Stimulated activated effector memory CD8-positive, alpha-beta T cell treated with anti-CD3 and anti-CD28 coated beads, Interleukin-12 subunit alpha, Interleukin-12 subunit beta, amount 100 ng/mL, for 72 hours (primary cell): ENCODE measurements at regions not wholly inside any gene's neighbourhood (a gene's known extent, or its start where the extent isn't known, plus 50 kb on each side); places are given as distances from the start of the nearest gene placed in this dataset.
A peak's percentile ranks its signal among the peaks of the same experiment; 100 is the strongest.

Experiments
- ATAC-seq: fragments of 150-1000 bp; cut with Tn5 transposase; 2 replicates; pipeline ENCODE4 v1.10.0; 2021
- DNase-seq, 2 donors: peaks; one replicate each; pipeline ENCODE4 v3.0.0; 2021 to 2022; ENCODE audit warnings: low spot score in 2 of 2
- H3K27ac Mint-ChIP-seq: one replicate; pipeline ENCODE4 v1.8.0; 2022; ENCODE audit warnings: mild to moderate bottlenecking, mixed read lengths
- H3K36me3 Mint-ChIP-seq: one replicate; pipeline ENCODE4 v1.8.0; 2022; ENCODE audit warnings: mild to moderate bottlenecking, mixed read lengths
- H3K4me1 Mint-ChIP-seq: one replicate; pipeline ENCODE4 v1.8.0; 2022; ENCODE audit warnings: mixed read lengths
- H3K4me3 Mint-ChIP-seq: one replicate; pipeline ENCODE4 v1.8.0; 2022; ENCODE audit warnings: mild to moderate bottlenecking, mixed read lengths
- H3K9me3 Mint-ChIP-seq: one replicate; pipeline ENCODE4 v1.8.0; 2022; ENCODE audit warnings: mixed read lengths

DNA sequence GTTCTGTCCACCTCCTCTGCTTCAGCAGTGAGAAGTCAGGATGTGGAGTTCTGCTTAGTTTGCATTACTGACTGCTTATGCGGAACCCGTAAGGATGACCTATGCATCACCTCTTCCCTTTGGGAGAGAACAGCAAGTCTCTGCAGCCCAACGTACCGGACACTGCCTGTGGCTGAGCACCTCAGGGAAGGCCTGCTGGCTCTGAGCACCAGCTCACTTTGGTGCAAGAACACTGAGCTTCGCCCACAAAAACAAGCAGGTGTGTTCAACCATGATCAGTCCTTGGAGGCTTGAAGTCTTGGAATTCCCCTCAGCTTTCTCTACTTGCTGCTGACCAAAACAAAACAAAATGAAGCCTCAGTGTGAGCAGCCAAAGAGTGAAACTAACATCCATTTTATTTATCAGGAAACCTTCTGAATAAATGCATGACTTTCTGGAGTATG is 52.7 kb upstream of the NCK2 start:
- peak in 1 of 2 donors; percentile 12 for DNase-seq
- Mint-ChIP-seq H3K27ac (no peak overlapping the region), H3K4me3 (no peak overlapping the region), H3K4me1 (no peaks in the 10 kb centered on the region), H3K36me3 (no peaks in the 10 kb centered on the region), H3K9me3 (no peaks in the 10 kb centered on the region)
- no peak for ATAC-seq

DNA sequence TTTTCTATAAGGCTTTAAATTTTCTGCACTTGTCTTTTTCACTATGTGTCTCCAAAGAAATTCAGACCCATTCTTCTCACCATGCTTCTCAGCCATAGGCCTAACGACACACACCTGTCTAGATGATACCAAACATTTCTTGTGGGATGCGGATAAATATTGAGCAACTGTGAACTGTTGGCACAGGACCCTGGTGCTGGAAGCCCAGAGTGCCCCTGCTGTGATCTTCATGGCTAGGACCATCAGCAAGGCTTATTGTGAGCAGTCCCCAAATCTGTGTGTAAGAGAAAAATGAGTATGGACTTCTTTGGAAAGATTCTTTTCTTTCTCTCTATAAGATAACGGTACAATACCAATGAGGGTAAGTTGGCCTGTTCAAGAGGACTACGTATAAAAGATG is 54.1 kb upstream of the NCK2 start:
- ATAC-seq (no peak), DNase-seq (peak in 1 of 2 donors; percentile 10)
- no peak overlapping the region for H3K27ac Mint-ChIP-seq
- H3K4me1 Mint-ChIP-seq, result no peaks in the 10 kb centered on the region
- no peak overlapping the region for H3K4me3 Mint-ChIP-seq
- no peaks in the 10 kb centered on the region for H3K36me3 Mint-ChIP-seq
- H3K9me3 Mint-ChIP-seq, result no peaks in the 10 kb centered on the region

DNA sequence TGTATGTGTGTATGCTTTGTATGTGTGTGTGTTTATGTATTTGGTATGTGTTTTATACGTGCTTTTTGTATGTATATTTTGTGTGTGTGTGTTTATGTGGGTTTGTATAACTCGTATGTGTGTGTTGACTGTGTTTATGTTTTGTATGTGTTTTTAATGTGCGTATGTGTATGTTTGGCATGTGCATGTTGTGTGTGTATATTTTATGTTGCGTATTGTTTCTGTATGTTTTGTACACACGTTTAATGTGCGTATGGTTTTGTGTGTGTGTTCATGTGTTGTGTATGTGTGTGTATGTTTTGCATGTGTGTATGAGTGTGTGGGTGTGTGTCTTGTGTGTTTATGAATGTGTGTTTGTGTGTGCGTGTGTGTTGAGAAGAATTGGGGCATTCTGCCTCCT is 55.2 kb upstream of the NCK2 start:
- Mint-ChIP-seq H3K36me3 (no peaks in the 10 kb centered on the region), H3K9me3 (no peaks in the 10 kb centered on the region), H3K27ac (no peak overlapping the region), H3K4me3 (no peak overlapping the region), H3K4me1 (no peaks in the 10 kb centered on the region)
- DNase-seq (no peak), ATAC-seq (no peak)

DNA sequence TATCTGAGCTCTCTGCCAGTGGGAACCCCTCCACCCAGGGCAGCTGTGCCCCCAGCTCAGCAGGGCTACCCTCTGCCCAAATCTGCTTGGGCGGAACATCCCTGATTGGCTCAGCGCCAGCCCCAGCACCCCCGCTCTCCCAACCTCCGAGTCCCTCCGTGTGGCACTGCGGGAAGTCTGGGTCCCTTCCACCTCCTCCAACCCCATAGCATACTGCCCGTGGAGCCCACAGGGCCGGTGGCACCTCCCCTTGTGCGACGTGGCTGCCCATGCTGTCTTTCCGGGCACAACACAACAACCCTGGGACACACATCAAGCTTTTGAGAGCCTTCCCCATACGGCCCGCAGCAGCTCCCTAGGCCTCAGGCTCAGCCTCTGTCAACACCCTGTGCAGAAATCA is 55.8 kb upstream of the NCK2 start:
- peak in 1 of 2 donors; percentile 38 for DNase-seq
- Mint-ChIP-seq H3K9me3 (no peaks in the 10 kb centered on the region), H3K4me1 (no peaks in the 10 kb centered on the region), H3K27ac (no peak overlapping the region), H3K36me3 (no peaks in the 10 kb centered on the region), H3K4me3 (no peak overlapping the region)
- no peak for ATAC-seq

DNA sequence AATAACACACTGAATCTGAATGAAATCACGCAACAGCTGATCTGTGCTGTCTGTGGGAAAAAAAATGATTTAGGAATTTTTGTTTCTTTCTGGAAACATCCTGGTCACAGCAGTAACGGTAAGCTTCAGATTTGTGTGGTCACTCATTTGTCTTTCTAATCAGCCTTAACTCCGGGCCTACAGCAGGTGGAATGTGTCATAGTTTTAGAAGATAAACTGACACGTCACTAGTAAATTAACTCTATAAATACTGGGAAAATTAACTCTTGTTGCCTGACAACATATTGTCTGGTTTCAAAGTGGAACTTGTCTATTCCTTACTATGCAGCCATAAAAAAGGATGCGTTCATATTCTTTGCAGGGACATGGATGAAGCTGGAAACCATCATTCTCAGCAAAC is 58.1 kb upstream of the NCK2 start:
- Mint-ChIP-seq H3K36me3 (no peaks in the 10 kb centered on the region), H3K27ac (no peak overlapping the region), H3K9me3 (no peaks in the 10 kb centered on the region), H3K4me1 (peaks cover 11% of the 10 kb centered on the region), H3K4me3 (no peak overlapping the region)
- DNase-seq (no peak), ATAC-seq (no peak)

DNA sequence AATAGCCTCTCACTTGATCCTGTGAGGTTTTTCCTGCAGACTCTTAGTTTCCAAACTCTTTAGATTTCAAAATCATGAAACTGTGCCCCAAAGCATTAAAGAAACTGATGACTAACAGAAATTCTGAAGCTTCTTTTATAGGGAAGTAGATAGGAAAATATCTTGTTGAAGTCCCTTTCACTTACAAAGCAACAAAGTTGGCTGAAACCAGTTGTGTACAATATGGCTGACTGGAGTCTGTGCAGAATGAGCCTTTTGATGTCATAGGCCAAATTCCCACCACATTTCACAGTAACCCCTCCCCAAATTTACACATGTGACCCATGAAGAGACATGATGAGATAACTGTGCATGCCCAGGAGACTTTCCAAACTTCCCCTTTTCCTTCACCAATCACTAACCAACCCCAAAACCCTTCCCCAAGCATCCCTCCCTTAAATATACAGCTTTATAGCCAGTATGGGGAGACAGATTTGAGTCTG is 61.7 kb upstream of the NCK2 start:
- Mint-ChIP-seq H3K9me3 (no peaks in the 10 kb centered on the region), H3K36me3 (no peaks in the 10 kb centered on the region), H3K4me3 (no peak overlapping the region), H3K27ac (no peak overlapping the region), H3K4me1 (peaks cover 20% of the 10 kb centered on the region)
- no peak for ATAC-seq
- DNase-seq, result no peak

DNA sequence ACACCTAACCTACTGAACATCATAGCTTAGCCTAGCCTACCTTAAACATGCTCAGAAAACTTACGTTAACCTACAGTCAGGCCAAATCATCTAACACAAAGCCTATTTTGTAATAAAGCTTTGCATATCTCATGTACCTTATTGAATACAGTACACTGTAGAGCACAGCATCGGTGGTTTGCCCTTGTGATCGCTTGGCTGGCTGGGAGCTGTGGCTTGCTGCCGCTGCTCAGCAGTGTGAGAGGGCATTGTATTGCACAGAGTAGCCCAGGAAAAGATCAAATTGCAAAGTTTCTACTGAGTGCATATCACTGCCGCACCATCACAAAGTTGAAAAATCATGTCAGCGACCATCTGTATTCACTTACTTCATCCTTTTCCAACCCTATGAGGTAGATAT is 62.3 kb upstream of the NCK2 start:
- ATAC-seq (no peak), DNase-seq (no peak)
- Mint-ChIP-seq H3K4me1 (peaks cover 25% of the 10 kb centered on the region), H3K27ac (no peak overlapping the region), H3K4me3 (no peak overlapping the region), H3K9me3 (no peaks in the 10 kb centered on the region), H3K36me3 (no peaks in the 10 kb centered on the region)

DNA sequence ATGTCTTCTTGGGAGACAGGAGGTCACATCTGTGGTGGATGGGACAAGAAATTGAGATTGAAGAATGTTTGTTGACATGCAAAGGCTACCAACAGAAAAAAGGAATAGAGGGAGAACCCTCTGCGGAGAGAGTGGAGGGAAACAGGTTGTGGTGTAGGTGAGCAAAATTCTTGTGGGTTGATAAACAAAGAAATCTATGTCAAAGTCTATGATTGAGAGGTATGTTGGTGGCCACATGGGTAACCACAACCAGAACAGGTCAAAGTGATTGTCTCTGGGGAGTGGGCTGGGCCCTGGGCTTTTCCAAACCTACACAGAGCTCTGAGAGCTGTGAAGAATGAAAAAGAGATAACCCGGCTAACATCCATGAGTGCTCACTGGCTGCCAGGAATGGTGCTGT is 62.8 kb upstream of the NCK2 start:
- Mint-ChIP-seq H3K36me3 (no peaks in the 10 kb centered on the region), H3K27ac (no peak overlapping the region), H3K9me3 (no peaks in the 10 kb centered on the region), H3K4me3 (no peak overlapping the region), H3K4me1 (peaks cover 25% of the 10 kb centered on the region)
- ATAC-seq (no peak), DNase-seq (no peak)

DNA sequence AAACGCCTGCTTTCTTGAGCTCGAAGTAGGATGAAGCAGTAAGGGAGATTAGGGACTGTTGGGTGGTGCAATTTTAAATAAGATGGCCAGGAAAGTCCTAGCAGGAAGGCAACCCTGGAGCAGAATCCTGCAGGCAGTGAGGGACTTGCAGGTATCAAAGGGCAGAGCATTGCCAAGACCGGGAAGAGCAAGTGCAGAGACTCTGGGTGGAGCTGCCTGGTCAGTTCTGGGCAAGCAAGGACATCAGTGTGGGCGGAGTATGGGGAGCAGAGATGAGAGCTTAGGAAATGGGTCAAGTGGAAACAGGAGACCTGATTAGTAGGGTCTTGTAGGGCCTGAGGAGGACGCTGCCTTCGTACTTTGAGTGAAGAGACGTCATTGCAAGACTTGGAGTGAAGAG is 64.4 kb upstream of the NCK2 start:
- Mint-ChIP-seq H3K27ac (no peak overlapping the region), H3K4me1 (peaks cover 26% of the 10 kb centered on the region), H3K4me3 (no peak overlapping the region), H3K36me3 (no peaks in the 10 kb centered on the region), H3K9me3 (no peaks in the 10 kb centered on the region)
- DNase-seq, result no peak
- ATAC-seq, result no peak

DNA sequence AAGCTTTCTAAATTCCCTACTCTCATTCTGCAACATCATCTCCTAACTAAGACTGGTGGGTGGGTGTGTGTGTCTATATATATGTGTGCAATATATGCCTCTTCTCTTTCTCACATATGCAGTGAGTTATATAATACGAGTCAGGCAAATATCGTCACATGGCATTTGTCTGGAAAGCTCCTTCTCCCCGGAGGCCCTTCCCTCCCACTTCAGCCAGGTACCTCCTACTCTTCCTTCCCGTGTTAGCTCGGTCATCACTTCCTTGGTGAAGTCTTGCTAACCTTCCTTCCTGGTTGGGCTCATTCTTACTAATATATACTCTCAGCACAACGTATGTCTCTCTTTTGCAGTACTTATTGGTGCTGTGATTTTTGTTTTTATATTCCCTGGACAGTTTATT is 66.4 kb upstream of the NCK2 start:
- H3K4me3 Mint-ChIP-seq, result no peak overlapping the region
- no peaks in the 10 kb centered on the region for H3K36me3 Mint-ChIP-seq
- no peak for DNase-seq
- ATAC-seq, result peak; percentile 36
- H3K9me3 Mint-ChIP-seq, result no peaks in the 10 kb centered on the region
- no peak overlapping the region for H3K27ac Mint-ChIP-seq
- peaks cover 39% of the 10 kb centered on the region for H3K4me1 Mint-ChIP-seq

DNA sequence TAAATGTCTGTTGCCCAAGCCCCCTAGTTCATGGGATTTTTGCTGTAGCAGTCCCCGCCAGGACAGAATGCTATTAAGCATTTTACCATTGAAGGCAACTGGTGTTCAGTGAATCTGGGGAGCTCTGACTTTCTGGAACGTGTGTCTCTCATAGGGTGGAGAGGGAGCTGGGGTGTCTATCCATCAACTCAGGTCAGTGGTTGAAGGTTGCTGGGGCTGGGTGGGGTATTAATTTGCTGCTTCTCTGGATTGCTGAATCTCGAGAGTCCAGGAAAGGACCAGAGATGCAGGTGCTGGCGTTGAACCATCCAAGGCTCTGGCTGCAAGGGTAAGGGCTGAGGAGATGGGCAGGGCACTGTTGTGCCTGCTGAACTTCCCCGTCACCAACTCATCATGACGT is 66.8 kb upstream of the NCK2 start:
- ATAC-seq, result no peak
- H3K36me3 Mint-ChIP-seq, result no peaks in the 10 kb centered on the region
- peaks cover 39% of the 10 kb centered on the region for H3K4me1 Mint-ChIP-seq
- DNase-seq, result no peak
- no peak overlapping the region for H3K4me3 Mint-ChIP-seq
- H3K9me3 Mint-ChIP-seq, result no peaks in the 10 kb centered on the region
- H3K27ac Mint-ChIP-seq, result no peak overlapping the region

DNA sequence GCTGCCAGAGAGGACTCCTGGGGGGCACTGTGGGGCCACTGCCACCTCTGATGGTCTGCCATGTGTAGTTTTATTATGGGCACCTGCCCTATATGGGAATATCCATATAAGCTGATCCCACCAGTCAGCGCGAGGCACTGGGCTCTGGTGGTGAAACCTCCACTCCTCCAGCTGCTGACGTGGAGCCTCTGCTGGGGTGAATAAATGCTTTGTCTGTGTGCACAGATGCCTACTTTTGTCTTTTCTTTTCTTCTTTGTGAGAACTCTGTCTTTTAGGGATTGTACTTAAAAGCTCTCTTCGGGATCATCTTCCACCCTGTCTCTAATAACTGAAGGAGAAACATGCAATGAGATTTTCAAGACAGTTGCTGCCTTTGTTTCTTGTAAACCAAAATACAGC is 68.9 kb upstream of the NCK2 start:
- no peak overlapping the region for H3K4me3 Mint-ChIP-seq
- H3K9me3 Mint-ChIP-seq, result no peaks in the 10 kb centered on the region
- no peak for ATAC-seq
- H3K36me3 Mint-ChIP-seq, result no peaks in the 10 kb centered on the region
- no peak for DNase-seq
- no peak overlapping the region for H3K27ac Mint-ChIP-seq
- peaks cover 27% of the 10 kb centered on the region for H3K4me1 Mint-ChIP-seq

DNA sequence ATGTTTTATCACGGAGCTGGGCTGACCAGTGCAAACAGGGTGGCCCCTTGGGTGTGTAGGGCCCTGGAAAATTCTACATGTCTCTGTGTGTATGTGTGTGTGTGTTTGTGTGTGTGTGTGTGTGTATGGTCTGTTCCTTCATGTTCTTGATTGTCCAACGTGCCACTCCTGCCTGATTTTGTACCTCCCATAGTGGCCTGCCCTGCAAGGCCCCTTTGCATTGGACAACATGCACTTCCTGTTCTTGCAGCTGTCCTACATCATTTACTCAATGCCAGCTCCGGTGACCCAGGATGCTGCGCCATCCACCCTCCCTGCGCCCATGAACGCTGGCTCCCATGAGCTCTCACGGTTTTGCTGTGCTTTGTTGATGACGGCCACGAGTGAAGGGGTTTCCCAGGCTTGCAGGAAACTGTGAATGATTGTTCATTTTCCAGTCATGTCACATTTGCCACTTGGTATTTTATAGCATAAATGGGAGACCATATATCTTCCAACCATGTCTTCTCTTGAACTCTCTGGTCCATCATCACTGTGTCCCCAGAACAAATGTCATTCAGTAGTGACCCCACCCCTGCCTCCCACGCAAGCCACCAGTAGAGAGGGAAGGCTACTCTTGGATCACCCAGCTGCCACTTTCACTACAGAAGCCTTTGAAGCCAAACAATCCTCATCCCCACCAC is 69.7 kb upstream of the NCK2 start:
- Mint-ChIP-seq H3K4me3 (no peak overlapping the region), H3K27ac (peak overlapping the region; percentile 35), H3K36me3 (no peaks in the 10 kb centered on the region), H3K9me3 (no peaks in the 10 kb centered on the region), H3K4me1 (peaks cover 27% of the 10 kb centered on the region)
- DNase-seq (no peak), ATAC-seq (peak; percentile 78)

DNA sequence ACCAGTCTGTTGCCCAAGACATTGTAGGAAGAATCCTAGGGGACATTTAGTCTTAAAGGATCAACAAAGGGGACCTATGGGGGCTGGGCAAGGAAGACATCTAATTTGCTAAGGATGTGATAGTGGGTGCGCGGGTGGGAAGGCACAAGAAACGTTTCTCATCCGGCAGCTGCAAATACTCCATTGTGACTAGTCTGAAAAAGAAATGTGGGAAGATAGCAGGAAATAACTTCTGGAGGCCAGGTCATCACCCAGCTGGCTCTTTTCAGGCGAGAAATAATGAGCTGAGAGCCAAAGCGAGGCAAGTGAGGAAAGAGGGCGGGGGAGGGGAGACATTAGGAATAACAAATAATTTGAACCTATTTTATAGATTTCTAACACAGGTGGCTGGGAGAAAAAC is 70.3 kb upstream of the NCK2 start:
- Mint-ChIP-seq H3K27ac (no peak overlapping the region), H3K9me3 (no peaks in the 10 kb centered on the region), H3K4me3 (no peak overlapping the region), H3K36me3 (no peaks in the 10 kb centered on the region), H3K4me1 (peaks cover 27% of the 10 kb centered on the region)
- DNase-seq (no peak), ATAC-seq (no peak)

DNA sequence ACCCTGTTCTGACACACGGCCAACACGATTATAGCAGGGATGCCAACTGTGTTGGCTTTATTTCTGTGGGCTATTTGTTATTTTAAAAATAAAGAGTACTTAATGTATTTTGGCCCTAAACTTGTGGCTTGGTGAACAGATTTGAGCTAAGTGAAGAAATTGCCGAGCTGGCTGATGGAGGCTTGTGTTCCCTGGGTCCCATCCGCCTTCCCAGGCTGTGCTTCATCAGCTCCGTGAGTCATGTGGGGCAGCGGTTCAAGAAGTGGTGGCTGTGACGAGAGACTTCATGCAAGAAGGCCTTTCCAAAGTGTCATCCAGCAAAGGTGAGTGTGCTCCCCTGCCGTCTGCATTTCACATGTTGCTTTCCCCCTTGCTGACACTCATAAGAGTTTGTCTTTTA is 73.6 kb upstream of the NCK2 start:
- Mint-ChIP-seq H3K4me1 (peaks cover 14% of the 10 kb centered on the region), H3K9me3 (peaks cover 2% of the 10 kb centered on the region), H3K36me3 (no peaks in the 10 kb centered on the region), H3K4me3 (no peak overlapping the region), H3K27ac (no peak overlapping the region)
- DNase-seq (no peak), ATAC-seq (no peak)

DNA sequence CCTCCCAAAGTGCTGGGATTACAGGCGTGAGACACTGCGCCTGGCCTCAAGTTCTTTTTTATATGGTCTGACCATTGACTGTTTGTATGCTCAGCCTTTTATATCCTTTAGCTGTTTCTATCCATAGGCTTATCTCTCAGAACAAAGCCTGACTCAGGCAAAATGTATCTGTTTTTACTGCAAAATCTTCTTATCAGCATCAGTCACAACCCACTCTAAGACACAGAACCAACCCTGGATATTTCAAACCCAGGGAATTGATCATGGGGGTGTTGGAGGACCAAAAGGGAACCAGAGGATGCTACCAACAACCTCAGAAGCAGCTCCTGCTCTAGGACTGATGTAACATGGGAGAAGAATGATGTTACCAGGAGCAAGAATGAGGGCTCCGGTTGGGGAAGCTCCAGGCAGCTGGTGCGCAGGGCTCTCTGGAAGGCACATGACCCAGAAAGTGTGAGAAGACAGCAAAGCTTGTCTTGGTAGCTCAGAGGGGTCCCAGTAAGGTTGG is 75.3 kb upstream of the NCK2 start:
- DNase-seq (peak in 1 of 2 donors; percentile 25), ATAC-seq (no peak)
- Mint-ChIP-seq H3K9me3 (peaks cover 11% of the 10 kb centered on the region), H3K4me3 (no peak overlapping the region), H3K4me1 (peaks cover 4% of the 10 kb centered on the region), H3K36me3 (no peaks in the 10 kb centered on the region), H3K27ac (no peak overlapping the region)
